ENCODE measurements at regions not wholly inside any gene's neighbourhood (a gene's known extent, or its start where the extent isn't known, plus 50 kb on each side); places are given as distances from the start of the nearest gene placed in this dataset.

DNA sequence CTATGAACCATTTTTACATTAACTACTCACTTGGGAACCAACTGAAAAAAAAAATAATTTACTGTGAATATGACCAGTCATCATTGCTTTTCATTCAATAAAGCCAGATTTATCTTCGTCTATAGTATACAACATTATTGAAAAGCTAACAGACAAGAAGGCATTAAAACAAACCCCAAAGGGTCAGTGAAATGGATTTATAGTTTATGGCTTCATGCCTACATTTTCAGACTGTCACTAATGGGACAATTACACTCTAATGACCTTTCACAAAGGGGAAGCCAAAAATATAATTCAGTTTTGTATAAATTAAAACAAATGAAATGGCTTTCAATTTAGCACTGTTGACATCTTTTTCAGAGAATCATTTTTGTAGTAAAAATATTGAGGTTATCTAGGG lies 169.1 kb downstream of the DSEL start:
- no peaks in the 10 kb centered on the region for H3K4me1 ChIP-seq
- no peak overlapping the region for H3K4me3 ChIP-seq
- WGBS, 2 donors, result 20 to 32% methylated on average over 1 of the region's 1 CpG
- H3K27me3 ChIP-seq, result no peaks in the 10 kb centered on the region
- no peak for DNase-seq
- intact Hi-C loops (cut with DNase I), result no loop called here
- TF ChIP-seq, protein P1, sequence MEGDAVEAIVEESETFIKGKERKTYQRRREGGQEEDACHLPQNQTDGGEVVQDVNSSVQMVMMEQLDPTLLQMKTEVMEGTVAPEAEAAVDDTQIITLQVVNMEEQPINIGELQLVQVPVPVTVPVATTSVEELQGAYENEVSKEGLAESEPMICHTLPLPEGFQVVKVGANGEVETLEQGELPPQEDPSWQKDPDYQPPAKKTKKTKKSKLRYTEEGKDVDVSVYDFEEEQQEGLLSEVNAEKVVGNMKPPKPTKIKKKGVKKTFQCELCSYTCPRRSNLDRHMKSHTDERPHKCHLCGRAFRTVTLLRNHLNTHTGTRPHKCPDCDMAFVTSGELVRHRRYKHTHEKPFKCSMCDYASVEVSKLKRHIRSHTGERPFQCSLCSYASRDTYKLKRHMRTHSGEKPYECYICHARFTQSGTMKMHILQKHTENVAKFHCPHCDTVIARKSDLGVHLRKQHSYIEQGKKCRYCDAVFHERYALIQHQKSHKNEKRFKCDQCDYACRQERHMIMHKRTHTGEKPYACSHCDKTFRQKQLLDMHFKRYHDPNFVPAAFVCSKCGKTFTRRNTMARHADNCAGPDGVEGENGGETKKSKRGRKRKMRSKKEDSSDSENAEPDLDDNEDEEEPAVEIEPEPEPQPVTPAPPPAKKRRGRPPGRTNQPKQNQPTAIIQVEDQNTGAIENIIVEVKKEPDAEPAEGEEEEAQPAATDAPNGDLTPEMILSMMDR (IDR thresholded peaks at IDR 0.05), result no peak
- no peak for TF ChIP-seq POLR2A (IDR thresholded peaks at IDR 0.05)
- no peaks in the 10 kb centered on the region for H3K36me3 ChIP-seq (replicated peaks in 1 of 2; ENCODE audit: insufficient read depth in 1 of 2, low read depth in 2 of 2)
- ATAC-seq, result no peak
- H3K9me3 ChIP-seq, result no peaks in the 10 kb centered on the region
- no peak overlapping the region for H3K27ac ChIP-seq

DNA sequence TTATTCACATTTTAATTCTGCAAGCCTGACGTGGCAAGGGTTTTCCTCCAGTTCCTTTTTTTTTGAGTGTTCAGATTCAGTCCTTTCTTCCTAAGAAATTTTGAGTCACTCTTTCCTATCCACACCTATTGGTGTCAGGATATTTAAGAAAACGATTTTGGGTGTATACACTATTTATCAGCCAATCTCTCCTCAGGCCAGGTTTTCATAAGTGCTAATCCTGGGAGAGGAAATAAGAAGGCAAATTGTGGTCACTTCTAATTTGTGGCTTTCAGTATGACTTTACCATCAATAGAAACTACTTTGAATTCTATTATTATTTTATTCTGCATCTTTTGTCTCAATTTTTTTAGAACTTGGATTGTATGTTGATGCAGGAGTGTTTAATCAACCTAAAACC lies 174.4 kb downstream of the DSEL start:
- no peaks in the 10 kb centered on the region for H3K4me1 ChIP-seq
- ATAC-seq (no peak), DNase-seq (no peak)
- H3K27ac ChIP-seq, result no peak overlapping the region
- H3K27me3 ChIP-seq, result no peaks in the 10 kb centered on the region
- no peaks in the 10 kb centered on the region for H3K36me3 ChIP-seq (replicated peaks in 1 of 2; ENCODE audit: insufficient read depth in 1 of 2, low read depth in 2 of 2)
- no peaks in the 10 kb centered on the region for H3K9me3 ChIP-seq
- intact Hi-C loops (cut with DNase I), result no loop called here
- WGBS, 2 donors, result 25 to 26% methylated on average over 2 of the region's 2 CpGs
- TF ChIP-seq, protein P1 (IDR thresholded peaks at IDR 0.05), result no peak
- TF ChIP-seq POLR2A (IDR thresholded peaks at IDR 0.05), result no peak
- no peak overlapping the region for H3K4me3 ChIP-seq

DNA sequence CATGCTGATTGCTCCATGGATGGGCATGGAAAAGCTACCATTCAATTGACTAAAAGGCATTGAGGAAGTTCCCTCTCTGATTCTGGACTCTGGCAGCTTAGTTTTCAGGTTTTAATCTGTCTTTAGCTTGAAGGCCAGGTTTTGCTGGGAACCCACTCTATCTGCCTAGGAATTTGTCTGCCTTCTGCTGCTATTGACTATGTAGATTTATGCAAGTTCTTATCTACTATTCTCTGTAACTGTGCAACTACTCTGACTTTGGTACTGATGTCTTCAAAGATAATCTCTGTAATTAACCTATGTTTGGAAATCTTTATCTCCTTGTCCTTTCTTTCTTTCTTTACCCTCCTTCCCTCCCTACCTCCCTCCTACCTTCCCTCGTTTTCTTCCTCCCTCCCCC lies 178.8 kb downstream of the DSEL start:
- no peak overlapping the region for H3K27ac ChIP-seq
- TF ChIP-seq, protein P1 (IDR thresholded peaks at IDR 0.05), result no peak
- TF ChIP-seq POLR2A (IDR thresholded peaks at IDR 0.05), result no peak
- H3K36me3 ChIP-seq (replicated peaks in 1 of 2; ENCODE audit: insufficient read depth in 1 of 2, low read depth in 2 of 2), result no peaks in the 10 kb centered on the region
- intact Hi-C loops (cut with DNase I), result no loop called here
- no peaks in the 10 kb centered on the region for H3K9me3 ChIP-seq
- WGBS, 2 donors, result 0% methylated on average over 1 of the region's 1 CpG
- DNase-seq (no peak), ATAC-seq (no peak)
- H3K4me1 ChIP-seq, result no peaks in the 10 kb centered on the region
- no peak overlapping the region for H3K4me3 ChIP-seq
- no peaks in the 10 kb centered on the region for H3K27me3 ChIP-seq

- Histone ChIP-seq H3K9me3 (no peaks in the 10 kb centered on the region), H3K4me3 (no peak overlapping the region), H3K27ac (no peak overlapping the region), H3K36me3 (replicated peaks in 1 of 2; ENCODE audit: insufficient read depth in 1 of 2, low read depth in 2 of 2) (no peaks in the 10 kb centered on the region), H3K27me3 (no peaks in the 10 kb centered on the region), H3K4me1 (no peaks in the 10 kb centered on the region)
- no peak for TF ChIP-seq POLR2A (IDR thresholded peaks at IDR 0.05)
- TF ChIP-seq, protein P1 (IDR thresholded peaks at IDR 0.05), result no peak
- DNase-seq, result no peak
- intact Hi-C loops (cut with DNase I), result no loop called here
- 0% methylated on average over 1 of the region's 1 CpG for WGBS, 2 donors
- ATAC-seq, result no peak
These were observed 184.7 kb downstream of the DSEL start for GRCh38 chr18:67331857-67332256.

DNA sequence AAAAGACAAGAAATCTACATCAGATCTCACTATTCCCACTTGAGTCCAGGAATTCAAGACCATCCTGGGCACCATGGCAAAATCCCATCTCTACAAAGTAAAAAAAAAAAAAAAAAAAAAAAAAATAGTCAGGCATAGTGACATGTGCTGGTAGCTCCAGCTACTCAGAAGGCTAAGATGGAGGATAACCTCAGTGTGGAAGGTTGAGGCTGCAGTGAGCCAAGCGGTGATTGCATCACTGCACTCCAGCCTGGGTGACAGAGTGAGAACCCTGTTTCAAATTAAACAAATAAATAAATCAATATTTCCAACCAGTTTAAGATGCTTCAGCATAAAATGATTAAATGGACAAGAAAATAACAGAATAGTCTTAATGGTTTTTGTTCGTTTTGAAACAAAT lies 197.4 kb downstream of the DSEL start:
- H3K27ac ChIP-seq, result no peak overlapping the region
- no peak overlapping the region for H3K4me3 ChIP-seq
- DNase-seq (no peak), ATAC-seq (no peak)
- TF ChIP-seq, protein P1 (IDR thresholded peaks at IDR 0.05), result no peak
- TF ChIP-seq POLR2A (IDR thresholded peaks at IDR 0.05), result no peak
- intact Hi-C loops (cut with DNase I), result no loop called here
- no peaks in the 10 kb centered on the region for H3K4me1 ChIP-seq
- H3K27me3 ChIP-seq, result no peaks in the 10 kb centered on the region
- WGBS, 2 donors, result 61 to 65% methylated on average over 2 of the region's 2 CpGs
- no peaks in the 10 kb centered on the region for H3K36me3 ChIP-seq (replicated peaks in 1 of 2; ENCODE audit: insufficient read depth in 1 of 2, low read depth in 2 of 2)
- H3K9me3 ChIP-seq, result no peaks in the 10 kb centered on the region
